Right lobe of liver (tissue), 4 donors: ENCODE measurements at regions not wholly inside any gene's neighbourhood (a gene's known extent, or its start where the extent isn't known, plus 50 kb on each side); places are given as distances from the start of the nearest gene placed in this dataset.

Source experiments
- POLR2A ChIP-seq: fragments of 450-650 bp; IDR thresholded peaks from one replicate; pipeline ENCODE4 v1.6.1; 2017; ENCODE audit warnings: antibody characterized with exemption, mild to moderate bottlenecking
- TF ChIP-seq, protein P1 (sequence below), 4 donors: fragments of 200-600 bp in 3 of 4; fragments of 450-650 bp in 1 of 4; IDR thresholded peaks; one replicate each; pipeline versions ENCODE4 v1.5.1 to v1.8.0; 2016 to 2022; ENCODE audit warnings: antibody characterized with exemption in 4 of 4, mild to moderate bottlenecking in 2 of 4
- donor health status: DM: no; HTN: no; CAD: no.
- donor health status: DM: no; HTN: no; CAD: no.
- donor health status: DM: no; HTN: yes; CAD: no.

DNA sequence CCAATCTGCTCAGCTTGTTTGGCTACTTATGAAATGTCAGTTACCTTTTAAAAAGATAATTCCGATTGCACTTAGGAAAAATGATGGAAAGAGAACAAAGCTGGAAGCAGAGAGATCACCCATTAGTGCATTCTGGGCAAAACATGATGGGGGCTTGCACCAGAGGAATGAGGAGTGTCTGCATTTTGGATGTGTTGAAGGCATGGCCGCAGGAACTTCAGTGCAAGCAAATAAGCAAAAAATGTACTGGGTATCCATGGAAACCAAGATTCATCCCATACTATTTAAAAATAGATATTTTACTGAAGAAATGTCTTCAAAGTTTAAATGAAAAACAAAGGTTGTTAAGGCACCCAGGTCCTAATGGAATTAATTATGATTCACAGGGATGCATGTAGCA, 655.0 kb downstream of the POM121L12 start:
- TF ChIP-seq, protein P1, sequence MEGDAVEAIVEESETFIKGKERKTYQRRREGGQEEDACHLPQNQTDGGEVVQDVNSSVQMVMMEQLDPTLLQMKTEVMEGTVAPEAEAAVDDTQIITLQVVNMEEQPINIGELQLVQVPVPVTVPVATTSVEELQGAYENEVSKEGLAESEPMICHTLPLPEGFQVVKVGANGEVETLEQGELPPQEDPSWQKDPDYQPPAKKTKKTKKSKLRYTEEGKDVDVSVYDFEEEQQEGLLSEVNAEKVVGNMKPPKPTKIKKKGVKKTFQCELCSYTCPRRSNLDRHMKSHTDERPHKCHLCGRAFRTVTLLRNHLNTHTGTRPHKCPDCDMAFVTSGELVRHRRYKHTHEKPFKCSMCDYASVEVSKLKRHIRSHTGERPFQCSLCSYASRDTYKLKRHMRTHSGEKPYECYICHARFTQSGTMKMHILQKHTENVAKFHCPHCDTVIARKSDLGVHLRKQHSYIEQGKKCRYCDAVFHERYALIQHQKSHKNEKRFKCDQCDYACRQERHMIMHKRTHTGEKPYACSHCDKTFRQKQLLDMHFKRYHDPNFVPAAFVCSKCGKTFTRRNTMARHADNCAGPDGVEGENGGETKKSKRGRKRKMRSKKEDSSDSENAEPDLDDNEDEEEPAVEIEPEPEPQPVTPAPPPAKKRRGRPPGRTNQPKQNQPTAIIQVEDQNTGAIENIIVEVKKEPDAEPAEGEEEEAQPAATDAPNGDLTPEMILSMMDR (IDR thresholded peaks at IDR 0.05): no peak
- no peak for TF ChIP-seq POLR2A
